BE2C (cell line): ENCODE measurements at regions not wholly inside any gene's neighbourhood (a gene's known extent, or its start where the extent isn't known, plus 50 kb on each side); places are given as distances from the start of the nearest gene placed in this dataset.

Source experiments
- DNase-seq: peaks from one replicate; pipeline ENCODE4 v3.0.0-alpha.2; 2020
- H3K27me3 ChIP-seq: fragments of 250-450 bp; sonication (Bioruptor Pico); 2 replicates; pipeline ENCODE4 v1.5.1; 2020; ENCODE audit warnings: mild to moderate bottlenecking
- H3K36me3 ChIP-seq: fragments of 250-450 bp; sonication (Bioruptor Pico); 2 replicates; pipeline ENCODE4 v1.5.1; 2020; ENCODE audit warnings: mild to moderate bottlenecking
- H3K4me1 ChIP-seq: fragments of 250-450 bp; sonication (Bioruptor Pico); 2 replicates; pipeline ENCODE4 v1.5.1; 2020
- H3K4me3 ChIP-seq: 2 replicates; pipeline ENCODE4 v1.5.1; 2011; ENCODE audit warnings: low read depth, low read length
- H3K9me3 ChIP-seq: fragments of 250-450 bp; sonication (Bioruptor Pico); 2 replicates; pipeline ENCODE4 v1.5.1; 2020
- CTCF ChIP-seq: IDR thresholded peaks from 2 replicates; pipeline ENCODE4 v1.5.1; 2012; ENCODE audit warnings: mild to moderate bottlenecking, low read depth, low read length

GRCh38 chr2:191476901-191477300 lies 201.0 kb upstream of the NABP1 start:
- no peak for TF ChIP-seq CTCF
- Histone ChIP-seq H3K4me3 (no peak overlapping the region), H3K36me3 (no peaks in the 10 kb centered on the region), H3K27me3 (no peaks in the 10 kb centered on the region), H3K9me3 (peaks cover under 1% of the 10 kb centered on the region; the same call in 1 of the 2 replicates), H3K4me1 (peaks cover 14% of the 10 kb centered on the region)
- DNase-seq, result no peak

GRCh38 chr2:191478799-191479679 lies 198.9 kb upstream of the NABP1 start:
- H3K27me3 ChIP-seq, result no peaks in the 10 kb centered on the region
- TF ChIP-seq CTCF, result no peak
- peak; percentile 93 for DNase-seq
- H3K4me3 ChIP-seq, result peak overlapping the region; percentile 38
- H3K4me1 ChIP-seq, result peaks cover 14% of the 10 kb centered on the region
- H3K36me3 ChIP-seq, result no peaks in the 10 kb centered on the region
- peaks cover 5% of the 10 kb centered on the region; the same call in 1 of the 2 replicates for H3K9me3 ChIP-seq

GRCh38 chr2:191479680-191480023 lies 198.3 kb upstream of the NABP1 start:
- H3K9me3 ChIP-seq, result peaks cover 5% of the 10 kb centered on the region; the same call in 1 of the 2 replicates
- no peaks in the 10 kb centered on the region for H3K27me3 ChIP-seq
- peaks cover 14% of the 10 kb centered on the region for H3K4me1 ChIP-seq
- TF ChIP-seq CTCF, result peak; percentile 38
- H3K36me3 ChIP-seq, result no peaks in the 10 kb centered on the region
- no peak for DNase-seq
- no peak overlapping the region for H3K4me3 ChIP-seq

- Histone ChIP-seq H3K27me3 (no peaks in the 10 kb centered on the region), H3K36me3 (no peaks in the 10 kb centered on the region), H3K4me3 (no peak overlapping the region), H3K4me1 (peaks cover 16% of the 10 kb centered on the region), H3K9me3 (peaks cover 5% of the 10 kb centered on the region; the same call in 1 of the 2 replicates)
- DNase-seq, result no peak
- TF ChIP-seq CTCF, result no peak
These were observed 196.4 kb upstream of the NABP1 start for GRCh38 chr2:191481305-191482070.

GRCh38 chr2:191483117-191483516 lies 194.8 kb upstream of the NABP1 start:
- Histone ChIP-seq H3K36me3 (no peaks in the 10 kb centered on the region), H3K4me3 (no peak overlapping the region), H3K4me1 (peaks cover 24% of the 10 kb centered on the region), H3K27me3 (no peaks in the 10 kb centered on the region), H3K9me3 (peaks cover 5% of the 10 kb centered on the region; the same call in 1 of the 2 replicates)
- TF ChIP-seq CTCF, result no peak
- DNase-seq, result no peak
